ENCODE measurements at regions not wholly inside any gene's neighbourhood (a gene's known extent, or its start where the extent isn't known, plus 50 kb on each side); places are given as distances from the start of the nearest gene placed in this dataset.

GRCh38 chr7:95672434-95672833 is 76.1 kb upstream of the PDK4 start:
- no peak for TF ChIP-seq POLR2A (IDR thresholded peaks at IDR 0.05)
- no peak for TF ChIP-seq CTCF (IDR thresholded peaks at IDR 0.05)
- TF ChIP-seq EP300 (IDR thresholded peaks at IDR 0.05; ENCODE audit: low read depth) = no peak
- no peak for TF ChIP-seq POLR2AphosphoS5 (IDR thresholded peaks at IDR 0.05)
